ENCODE measurements at regions not wholly inside any gene's neighbourhood (a gene's known extent, or its start where the extent isn't known, plus 50 kb on each side); places are given as distances from the start of the nearest gene placed in this dataset.
"Not testable (repeated sequence)": the region's sequence is repeated elsewhere in the genome, so short reads cannot be mapped to it uniquely, and the experiment has no call there.

DNA sequence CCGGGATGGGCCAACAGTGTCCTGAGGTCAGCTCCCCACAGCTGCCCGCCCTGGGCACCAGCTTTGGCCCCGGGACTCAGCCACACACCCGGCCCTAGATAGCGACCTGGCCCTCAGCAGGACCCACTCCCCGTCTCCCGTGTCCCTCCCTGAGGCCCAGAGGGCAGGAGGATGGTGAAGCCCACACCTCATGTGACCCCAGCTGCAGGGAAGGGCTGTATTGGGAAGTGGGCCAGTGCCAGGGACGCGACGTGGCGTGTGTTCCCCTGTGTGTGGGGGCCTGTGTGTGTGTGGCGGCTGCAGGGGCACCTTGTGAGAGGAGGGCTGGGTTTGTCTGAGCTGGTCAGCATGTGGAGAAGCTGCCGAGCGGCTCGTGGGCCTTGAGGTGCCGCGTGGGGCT is 241.7 kb downstream of the TMEM121 start:
- not testable (repeated sequence) for TF ChIP-seq ZFP30, RARB (CRISPR knock-in tag; IDR thresholded peaks at IDR 0.05)
